Vagina (tissue), 2 donors: ENCODE measurements at regions not wholly inside any gene's neighbourhood (a gene's known extent, or its start where the extent isn't known, plus 50 kb on each side); places are given as distances from the start of the nearest gene placed in this dataset.
"Not testable (repeated sequence)": the region's sequence is repeated elsewhere in the genome, so short reads cannot be mapped to it uniquely, and the experiment has no call there.

ENCODE experiments used
- DNase-seq, 2 donors: peaks; one replicate each; pipeline ENCODE4 v3.0.0-alpha.2; 2017; ENCODE audit errors: extremely low spot score in 2 of 2
- H3K27ac ChIP-seq: fragments of 200-600 bp; sonication (generic); one replicate; pipeline ENCODE4 v1.5.1; 2019
- H3K27me3 ChIP-seq: fragments of 200-600 bp; sonication (generic); one replicate; pipeline ENCODE4 v1.5.1; 2019
- H3K36me3 ChIP-seq, 2 donors: fragments of 200-600 bp; sonication (generic); one replicate each; pipeline ENCODE4 v1.5.1; 2017 to 2019
- H3K4me1 ChIP-seq: fragments of 200-600 bp; sonication (generic); one replicate; pipeline ENCODE4 v1.5.1; 2019
- H3K4me3 ChIP-seq, 2 donors: fragments of 200-600 bp; sonication (generic); 1 replicate in 1 of 2; 2 replicates in 1 of 2; pipeline ENCODE4 v1.5.1; 2016 to 2019
- H3K9me3 ChIP-seq: fragments of 200-600 bp; sonication (generic); one replicate; pipeline ENCODE4 v1.5.1; 2019
- POLR2A ChIP-seq, 2 donors: fragments of 450-650 bp; IDR thresholded peaks; one replicate each; pipeline ENCODE4 v1.6.1; 2017; ENCODE audit warnings: antibody characterized with exemption in 2 of 2, mild to moderate bottlenecking in 2 of 2, moderate library complexity in 2 of 2
- POLR2AphosphoS5 ChIP-seq, 2 donors: sonication (generic); formaldehyde crosslinking; IDR thresholded peaks; one replicate each; pipeline ENCODE4 v1.9.0; 2017; ENCODE audit warnings: antibody characterized with exemption in 2 of 2, mild to moderate bottlenecking in 2 of 2, low read depth in 1 of 2; ENCODE audit not compliant: insufficient read depth in 1 of 2
- intact Hi-C: fragments of 100-400 bp; cut with DNase I; formaldehyde crosslinking; loops from one replicate; pipeline ENCODE4 v1.15.1; 2023
- TF ChIP-seq, protein P1 (sequence below), 3 experiments: fragments of 450-650 bp in 2 of 3; fragments of 200-600 bp in 1 of 3; sonication (generic) in 1 of 3; IDR thresholded peaks; one replicate each; pipeline ENCODE4 v1.5.1; 2017 to 2019; ENCODE audit warnings: antibody characterized with exemption in 3 of 3, mild to moderate bottlenecking in 2 of 3, moderate library complexity in 2 of 3

DNA sequence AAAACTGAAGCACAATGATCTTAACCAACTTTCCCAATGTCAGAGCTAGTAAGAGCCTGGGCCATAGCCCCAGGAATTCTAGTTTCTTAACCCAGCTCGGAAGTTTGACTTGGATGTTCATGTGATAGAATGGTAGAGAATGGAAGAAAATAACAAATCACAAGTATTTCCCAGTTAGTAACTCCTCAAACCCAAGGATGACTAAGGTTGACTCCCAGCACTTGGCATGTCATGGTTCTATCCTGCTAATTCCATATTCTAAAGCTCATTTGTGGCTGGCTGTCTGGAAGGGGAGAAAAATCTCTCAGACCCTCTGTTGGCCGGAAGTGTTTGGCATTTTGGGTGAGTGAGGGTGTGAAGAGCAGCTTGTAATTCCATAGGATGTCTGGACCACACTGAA is 248.7 kb downstream of the RFPL4B start:
- no peaks in the 10 kb centered on the region for H3K36me3 ChIP-seq
- no peaks in the 10 kb centered on the region for H3K27me3 ChIP-seq
- H3K27ac ChIP-seq = no peak overlapping the region
- no peaks in the 10 kb centered on the region for H3K4me1 ChIP-seq
- no peak for DNase-seq
- TF ChIP-seq, protein P1, sequence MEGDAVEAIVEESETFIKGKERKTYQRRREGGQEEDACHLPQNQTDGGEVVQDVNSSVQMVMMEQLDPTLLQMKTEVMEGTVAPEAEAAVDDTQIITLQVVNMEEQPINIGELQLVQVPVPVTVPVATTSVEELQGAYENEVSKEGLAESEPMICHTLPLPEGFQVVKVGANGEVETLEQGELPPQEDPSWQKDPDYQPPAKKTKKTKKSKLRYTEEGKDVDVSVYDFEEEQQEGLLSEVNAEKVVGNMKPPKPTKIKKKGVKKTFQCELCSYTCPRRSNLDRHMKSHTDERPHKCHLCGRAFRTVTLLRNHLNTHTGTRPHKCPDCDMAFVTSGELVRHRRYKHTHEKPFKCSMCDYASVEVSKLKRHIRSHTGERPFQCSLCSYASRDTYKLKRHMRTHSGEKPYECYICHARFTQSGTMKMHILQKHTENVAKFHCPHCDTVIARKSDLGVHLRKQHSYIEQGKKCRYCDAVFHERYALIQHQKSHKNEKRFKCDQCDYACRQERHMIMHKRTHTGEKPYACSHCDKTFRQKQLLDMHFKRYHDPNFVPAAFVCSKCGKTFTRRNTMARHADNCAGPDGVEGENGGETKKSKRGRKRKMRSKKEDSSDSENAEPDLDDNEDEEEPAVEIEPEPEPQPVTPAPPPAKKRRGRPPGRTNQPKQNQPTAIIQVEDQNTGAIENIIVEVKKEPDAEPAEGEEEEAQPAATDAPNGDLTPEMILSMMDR (IDR thresholded peaks at IDR 0.05) = no peak
- TF ChIP-seq POLR2A (IDR thresholded peaks at IDR 0.05) (no peak), POLR2AphosphoS5 (IDR thresholded peaks at IDR 0.05; ENCODE audit: insufficient read depth in 1 of 2, low read depth in 1 of 2) (no peak)
- intact Hi-C loops = no loop called here
- H3K9me3 ChIP-seq = no peaks in the 10 kb centered on the region
- H3K4me3 ChIP-seq = no peak overlapping the region

DNA sequence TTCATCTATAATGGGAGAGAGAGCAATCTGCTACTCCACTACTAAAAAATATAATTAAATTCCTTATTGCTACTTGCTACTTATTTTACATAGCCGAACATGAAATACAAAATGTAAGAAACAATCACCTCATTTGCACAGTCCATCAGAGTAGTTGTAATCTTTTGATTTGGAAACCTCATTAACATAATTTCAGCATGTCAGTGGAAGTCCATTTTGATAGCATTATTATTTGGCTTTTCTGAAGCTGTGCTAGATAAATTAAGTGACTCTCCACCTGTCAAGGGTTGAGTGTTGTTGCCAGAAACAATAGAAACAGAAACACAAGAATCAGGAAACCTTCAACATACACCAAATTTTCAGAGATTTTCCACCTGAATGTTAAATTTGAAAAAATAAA is 250.0 kb downstream of the RFPL4B start:
- Histone ChIP-seq H3K4me3 (no peak overlapping the region), H3K27ac (no peak overlapping the region), H3K4me1 (no peaks in the 10 kb centered on the region), H3K27me3 (no peaks in the 10 kb centered on the region), H3K9me3 (no peaks in the 10 kb centered on the region), H3K36me3 (no peaks in the 10 kb centered on the region)
- TF ChIP-seq POLR2AphosphoS5 (IDR thresholded peaks at IDR 0.05; ENCODE audit: insufficient read depth in 1 of 2, low read depth in 1 of 2) (no peak), POLR2A (IDR thresholded peaks at IDR 0.05) (no peak)
- TF ChIP-seq, protein P1 (IDR thresholded peaks at IDR 0.05) = no peak
- intact Hi-C loops = no loop called here
- no peak for DNase-seq

DNA sequence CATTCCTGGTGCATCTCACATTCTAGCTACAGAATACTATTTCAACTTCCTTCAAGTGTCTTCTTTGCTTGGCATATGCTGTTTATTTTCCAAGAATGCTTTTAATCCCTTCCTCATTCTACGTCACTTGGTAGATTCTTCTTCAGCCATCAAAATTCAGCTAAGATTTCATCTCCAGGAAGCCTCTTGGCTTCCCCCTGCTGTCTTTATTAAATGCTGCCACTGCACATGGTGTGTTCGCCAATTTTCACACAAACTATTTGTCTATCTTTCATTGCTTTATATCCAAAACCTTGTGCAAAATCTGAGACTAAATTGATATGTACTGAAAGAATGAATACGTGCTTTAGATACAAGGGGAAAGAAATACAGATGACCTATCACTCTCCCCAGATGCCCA is 253.0 kb downstream of the RFPL4B start:
- H3K27me3 ChIP-seq = no peaks in the 10 kb centered on the region
- no peak overlapping the region for H3K4me3 ChIP-seq
- H3K4me1 ChIP-seq = no peaks in the 10 kb centered on the region
- H3K27ac ChIP-seq = no peak overlapping the region
- no peaks in the 10 kb centered on the region for H3K36me3 ChIP-seq
- intact Hi-C loops = no loop called here
- no peak for DNase-seq
- TF ChIP-seq POLR2AphosphoS5 (IDR thresholded peaks at IDR 0.05; ENCODE audit: insufficient read depth in 1 of 2, low read depth in 1 of 2) (no peak), POLR2A (IDR thresholded peaks at IDR 0.05) (no peak)
- TF ChIP-seq, protein P1 (IDR thresholded peaks at IDR 0.05) = no peak
- peaks cover 3% of the 10 kb centered on the region for H3K9me3 ChIP-seq

DNA sequence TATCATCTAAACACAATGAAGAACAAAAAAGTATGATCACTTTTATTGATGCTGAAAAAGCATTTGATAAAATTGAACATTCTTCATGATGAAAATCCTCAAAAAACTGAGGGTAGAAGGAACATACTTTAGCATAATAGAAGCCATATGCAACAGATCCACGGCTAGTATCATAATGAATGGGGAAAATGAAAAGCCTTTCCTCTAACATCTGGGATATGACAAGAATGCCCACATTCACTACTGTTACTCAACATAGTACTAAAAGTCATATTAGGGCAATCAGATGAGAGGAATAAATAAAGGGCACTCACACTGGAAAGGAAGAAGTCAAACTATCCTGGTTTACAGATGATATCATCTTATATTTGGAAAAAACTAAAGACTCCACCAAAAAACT is 256.6 kb downstream of the RFPL4B start:
- DNase-seq = no peak
- Histone ChIP-seq H3K9me3 (peaks cover 3% of the 10 kb centered on the region), H3K4me3 (no peak overlapping the region), H3K27me3 (no peaks in the 10 kb centered on the region), H3K4me1 (no peaks in the 10 kb centered on the region), H3K36me3 (no peaks in the 10 kb centered on the region), H3K27ac (no peak overlapping the region)
- intact Hi-C loops = no loop called here
- TF ChIP-seq POLR2A (IDR thresholded peaks at IDR 0.05) = no peak

DNA sequence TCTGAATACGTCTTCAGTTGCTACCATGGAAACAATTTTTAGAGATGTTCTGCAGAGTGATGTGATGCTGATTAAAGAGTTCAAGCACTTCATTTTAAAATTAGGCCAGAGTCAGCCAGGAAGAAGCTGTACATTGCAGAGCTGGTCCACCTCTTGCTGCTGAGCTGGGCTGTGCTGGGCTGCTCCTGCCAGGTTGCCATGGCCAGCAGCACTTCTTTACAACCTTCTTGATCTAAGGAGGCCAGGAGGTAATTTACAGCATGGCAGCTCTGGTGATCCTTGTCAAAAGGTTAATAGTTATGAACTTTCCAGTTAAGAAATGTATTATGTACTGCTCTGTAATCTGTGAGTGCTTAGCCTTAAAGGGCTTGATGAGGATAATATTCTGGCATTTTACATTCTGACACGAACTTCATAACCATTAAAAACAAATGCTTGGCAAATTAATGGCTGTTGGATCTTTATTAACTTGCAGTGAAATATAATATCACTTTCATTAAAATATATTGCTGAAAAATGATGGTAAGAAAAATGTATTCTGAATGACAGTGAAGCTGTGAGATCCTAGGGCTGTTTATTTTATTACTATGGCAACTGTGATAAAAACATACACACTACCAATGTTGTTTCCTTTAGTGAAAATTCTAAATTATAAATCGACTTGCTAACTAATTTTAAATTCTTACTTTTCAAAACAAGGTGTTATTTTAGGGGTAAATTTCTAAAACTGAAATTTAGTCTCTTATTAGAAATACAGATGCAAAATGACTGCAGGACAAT is 259.7 kb downstream of the RFPL4B start:
- intact Hi-C loops = no loop called here
- no peaks in the 10 kb centered on the region for H3K27me3 ChIP-seq
- no peak overlapping the region for H3K27ac ChIP-seq
- DNase-seq = no peak
- no peaks in the 10 kb centered on the region for H3K4me1 ChIP-seq
- no peak overlapping the region for H3K4me3 ChIP-seq
- TF ChIP-seq POLR2AphosphoS5 (IDR thresholded peaks at IDR 0.05; ENCODE audit: insufficient read depth in 1 of 2, low read depth in 1 of 2) (no peak), POLR2A (IDR thresholded peaks at IDR 0.05) (no peak)
- H3K9me3 ChIP-seq = peaks cover 9% of the 10 kb centered on the region
- H3K36me3 ChIP-seq = no peaks in the 10 kb centered on the region

DNA sequence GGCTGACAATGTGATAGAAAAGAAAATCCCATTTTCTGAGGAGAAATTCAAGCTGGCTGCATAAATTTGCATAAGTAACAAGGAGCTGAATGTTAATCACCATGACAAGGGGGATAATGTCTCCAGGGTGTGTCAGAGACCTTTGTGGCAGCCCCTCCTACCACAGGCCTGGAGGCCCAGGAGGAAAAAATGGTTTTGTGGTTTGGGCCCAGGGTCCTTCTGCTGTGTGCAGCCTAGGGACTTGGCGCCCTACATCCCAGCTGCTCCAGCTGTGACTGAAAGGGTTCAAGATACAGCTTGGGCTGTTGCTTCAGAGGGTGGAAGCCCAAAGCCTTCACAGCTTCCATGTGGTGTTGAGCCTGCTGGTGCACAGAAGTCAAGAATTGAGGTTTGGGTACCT is 261.8 kb downstream of the RFPL4B start:
- H3K36me3 ChIP-seq, intact Hi-C loops, H3K27ac ChIP-seq, H3K27me3 ChIP-seq, H3K4me1 ChIP-seq, H3K4me3 ChIP-seq, H3K9me3 ChIP-seq, DNase-seq: not testable (repeated sequence)
